SKM-1 (cell line): ENCODE measurements at regions not wholly inside any gene's neighbourhood (a gene's known extent, or its start where the extent isn't known, plus 50 kb on each side); places are given as distances from the start of the nearest gene placed in this dataset.
"Not testable (repeated sequence)": the region's sequence is repeated elsewhere in the genome, so short reads cannot be mapped to it uniquely, and the experiment has no call there.

ENCODE experiments used
- DNase-seq: peaks from one replicate; lab custom pipeline; 2025; ENCODE audit not compliant: unreplicated experiment; lab: John Stamatoyannopoulos, UW

DNA sequence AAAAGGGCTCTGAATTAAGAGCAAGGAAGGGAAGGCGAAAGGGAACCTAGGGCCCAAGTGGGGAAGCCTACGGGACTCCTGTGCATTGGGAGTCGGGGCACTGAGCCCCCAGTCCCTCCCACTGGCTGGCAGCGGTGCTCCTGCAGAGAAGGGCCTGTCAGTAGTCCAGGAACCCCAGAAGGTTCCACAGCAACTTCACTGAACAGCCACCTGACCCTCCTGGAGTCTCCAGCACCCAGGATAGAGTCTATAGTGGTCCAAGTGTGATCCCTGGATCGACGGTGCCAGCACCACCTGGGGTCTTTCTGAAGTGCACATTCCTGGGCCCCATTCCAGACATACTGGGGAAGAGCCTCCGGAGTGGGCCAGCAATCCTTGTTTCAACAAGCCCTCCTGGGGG, 100.0 kb upstream of the B3GAT1 start:
- no peak for DNase-seq

DNA sequence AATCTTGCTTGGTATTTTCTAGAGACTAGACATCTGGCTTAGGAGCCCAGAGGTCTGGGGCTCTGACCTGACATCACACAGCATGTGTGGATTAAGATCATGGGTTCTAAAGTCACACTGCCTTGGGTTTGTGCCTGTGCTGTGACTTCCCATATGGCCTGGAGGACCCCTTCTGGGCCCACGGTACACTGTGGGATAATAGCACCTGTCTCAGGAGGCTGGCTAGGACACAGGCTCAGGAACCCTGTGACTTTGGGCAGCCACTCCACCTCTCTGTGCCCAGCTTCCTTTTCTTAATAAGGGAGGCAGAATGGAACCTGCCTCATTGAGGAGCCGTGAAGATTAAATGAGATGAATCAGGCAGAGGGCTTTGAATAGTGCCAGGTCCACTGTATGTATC, 99.2 kb upstream of the B3GAT1 start:
- no peak for DNase-seq

GRCh38 chr11:134510233-134511040, 98.4 kb upstream of the B3GAT1 start:
- no peak for DNase-seq

DNA sequence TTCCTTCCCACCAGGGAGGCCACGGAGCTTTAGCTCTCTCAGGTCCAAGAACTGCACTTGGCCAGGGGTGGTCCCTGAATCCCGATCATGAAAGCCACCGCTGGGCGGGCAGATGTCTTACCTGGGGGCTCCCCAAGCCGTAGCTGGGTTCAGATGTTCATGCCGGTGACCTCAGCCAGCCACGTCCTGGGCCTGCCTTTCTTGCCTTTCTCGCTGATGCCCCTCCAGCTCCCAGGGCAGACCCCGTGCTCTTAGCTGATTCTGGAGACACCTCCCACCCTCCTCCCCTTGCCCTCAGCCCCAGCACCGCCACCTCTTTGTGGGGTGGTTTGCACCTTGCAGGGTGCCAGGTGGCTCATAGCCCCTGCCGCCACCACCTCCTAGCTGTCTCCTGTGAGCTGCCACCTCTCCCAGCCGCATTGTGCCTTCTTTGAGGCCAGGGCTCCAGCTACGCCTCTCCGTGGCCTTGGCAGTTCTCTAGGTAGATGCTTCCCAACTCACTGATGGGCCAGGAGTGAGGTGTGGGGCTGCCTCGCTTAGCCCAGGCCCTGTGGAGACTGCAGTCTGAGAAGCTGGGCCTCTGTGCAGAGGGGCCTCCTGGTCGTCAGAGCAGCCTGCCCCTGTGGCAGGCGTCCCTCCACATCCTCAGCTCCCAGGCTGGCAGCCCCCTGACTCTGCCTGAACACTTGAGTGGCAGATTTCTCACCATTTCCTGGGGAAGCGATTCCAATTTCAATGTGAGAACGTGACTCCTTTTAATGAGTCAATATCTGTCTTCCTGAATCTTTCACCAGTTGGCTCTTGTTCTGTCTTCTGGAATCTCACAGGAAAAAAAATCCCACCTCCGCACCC, 97.6 kb upstream of the B3GAT1 start:
- DNase-seq, result no peak

GRCh38 chr11:134508219-134508990, 96.4 kb upstream of the B3GAT1 start:
- no peak for DNase-seq

DNA sequence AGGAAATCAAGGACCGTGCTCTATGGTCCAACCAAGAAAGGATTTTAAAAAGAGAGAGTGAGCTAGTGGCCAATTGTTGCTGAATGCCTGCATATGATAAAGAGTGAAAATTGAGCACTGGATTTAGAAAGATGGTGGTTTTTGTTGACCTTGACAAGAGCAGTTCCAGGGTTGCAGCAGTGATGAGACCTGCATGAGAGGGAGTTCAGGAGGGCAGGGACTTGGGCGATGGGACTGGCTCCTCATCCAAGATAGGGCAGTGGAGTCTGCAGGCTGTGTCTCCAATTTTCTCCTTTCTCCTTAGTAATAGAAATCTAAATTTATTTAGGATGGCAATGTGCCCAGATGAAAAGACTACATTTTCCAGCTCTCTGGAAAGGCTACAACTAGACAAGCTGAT, 94.0 kb upstream of the B3GAT1 start:
- DNase-seq, result no peak

GRCh38 chr11:134505125-134505524, 93.1 kb upstream of the B3GAT1 start:
- DNase-seq, result no peak

GRCh38 chr11:134504146-134504905, 92.3 kb upstream of the B3GAT1 start:
- no peak for DNase-seq

DNA sequence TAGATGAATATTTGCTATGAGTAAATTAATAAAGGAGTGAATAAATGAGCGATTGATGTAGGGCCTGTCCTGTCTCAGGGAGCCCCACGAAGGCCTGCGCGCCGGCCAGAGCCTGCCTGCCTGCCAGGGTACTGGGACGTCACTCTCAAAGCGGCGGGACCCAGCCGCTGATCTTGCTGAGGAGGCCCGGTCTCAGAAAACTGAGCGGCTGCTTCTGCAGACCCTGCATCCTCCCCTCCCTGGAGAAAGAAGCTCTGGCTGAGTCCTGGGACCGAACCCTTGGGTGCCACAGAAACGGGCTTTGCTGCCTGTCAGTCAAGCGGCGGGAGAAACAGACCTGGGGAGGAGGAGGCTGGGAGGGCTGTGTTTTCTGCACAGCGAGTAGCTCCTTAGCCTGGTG, 91.6 kb upstream of the B3GAT1 start:
- DNase-seq, result no peak

DNA sequence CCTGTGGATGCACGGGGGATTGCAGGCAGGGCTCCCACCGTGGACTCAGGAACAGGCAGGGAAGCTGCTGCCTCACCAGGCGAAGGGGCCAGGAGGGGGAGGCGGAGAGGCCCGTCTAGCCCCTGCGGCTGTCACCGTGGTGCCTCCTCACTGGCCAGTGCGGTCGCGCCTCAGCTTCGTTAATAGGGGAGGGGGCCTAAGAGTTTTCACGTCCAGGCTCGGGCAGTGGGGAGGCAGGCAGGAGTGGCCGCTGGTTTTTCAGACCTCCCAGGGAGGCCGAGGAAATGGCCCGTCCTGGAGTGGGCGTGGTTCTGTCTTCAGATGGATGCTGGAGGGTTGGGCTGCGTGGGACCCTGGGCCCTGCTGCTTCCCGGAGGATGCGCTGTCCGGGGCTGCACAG, 91.1 kb upstream of the B3GAT1 start:
- no peak for DNase-seq

DNA sequence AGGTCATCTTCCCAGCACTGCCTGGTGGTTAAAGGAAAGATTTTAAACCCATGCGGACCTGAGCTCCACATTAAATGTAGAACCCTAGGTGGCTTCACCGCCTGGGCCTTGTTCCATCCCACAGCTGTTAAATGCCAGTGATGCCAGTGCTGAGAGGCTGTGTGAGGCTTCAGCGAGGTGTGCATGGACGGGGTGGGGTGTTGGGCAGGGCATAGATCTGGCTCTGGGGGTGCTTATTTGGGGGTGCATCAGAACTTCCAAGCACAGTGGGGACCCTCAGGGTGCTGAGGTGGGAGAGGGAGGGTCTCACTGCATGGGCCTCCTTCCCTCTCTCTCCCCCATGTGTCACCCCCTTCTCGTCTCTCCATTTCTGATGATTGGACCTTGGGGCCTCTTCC, 90.1 kb upstream of the B3GAT1 start:
- DNase-seq, result no peak

DNA sequence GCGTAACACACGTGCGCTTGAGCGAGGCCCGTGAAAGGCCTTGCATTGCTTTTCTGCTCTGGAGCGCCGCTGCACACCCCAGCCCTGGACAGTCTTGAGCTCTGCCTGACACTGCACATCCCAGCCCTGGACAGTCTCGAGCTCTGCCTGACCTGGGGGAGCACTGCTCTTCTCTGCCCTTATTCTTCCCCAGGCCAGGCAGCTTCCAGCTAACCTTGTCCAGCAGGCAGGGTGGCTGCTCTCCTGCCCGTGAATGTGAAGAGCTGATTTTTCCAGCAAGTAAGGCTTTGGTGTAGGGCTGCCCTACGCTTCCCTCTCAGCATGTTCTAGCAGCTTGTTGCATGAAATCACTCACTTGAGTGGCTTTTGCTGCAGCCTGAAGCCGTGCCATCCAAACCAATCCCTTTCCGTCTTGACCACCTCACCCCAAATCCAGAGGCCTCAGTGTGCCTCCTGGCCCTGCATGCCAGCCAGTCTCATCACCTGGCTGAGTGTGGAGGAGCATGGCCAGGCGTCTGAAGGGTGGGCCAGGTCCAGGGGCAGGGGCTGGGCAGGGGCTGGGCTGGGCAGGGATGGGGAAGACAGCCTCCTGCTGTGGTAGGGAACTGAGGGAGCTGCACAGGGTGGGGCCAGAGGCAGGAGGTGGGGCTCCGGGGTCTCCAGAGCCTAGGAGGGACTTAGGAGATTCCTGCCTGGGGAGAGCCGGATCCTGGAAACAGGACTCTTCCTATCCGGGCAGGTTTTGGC, 89.5 kb upstream of the B3GAT1 start:
- no peak for DNase-seq

DNA sequence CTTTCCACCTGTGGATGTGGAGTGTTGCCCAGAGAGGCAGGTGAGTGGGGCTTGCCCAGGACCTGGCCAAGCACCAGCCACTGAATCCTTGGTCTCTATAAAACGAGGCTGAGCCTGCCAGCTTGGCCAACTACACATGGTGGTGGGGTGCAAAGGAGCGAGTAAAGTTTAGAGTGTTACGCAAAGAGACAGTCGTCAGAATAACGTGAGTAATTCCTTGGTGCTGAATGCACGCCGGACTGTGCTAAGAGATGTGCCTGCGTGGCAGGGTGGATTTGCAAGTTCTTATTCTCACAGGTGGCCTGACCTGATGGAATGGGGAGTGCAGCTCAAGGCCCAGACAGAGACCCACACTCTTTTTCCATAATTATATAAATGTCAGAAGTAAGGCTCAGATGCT, 88.6 kb upstream of the B3GAT1 start:
- no peak for DNase-seq

DNA sequence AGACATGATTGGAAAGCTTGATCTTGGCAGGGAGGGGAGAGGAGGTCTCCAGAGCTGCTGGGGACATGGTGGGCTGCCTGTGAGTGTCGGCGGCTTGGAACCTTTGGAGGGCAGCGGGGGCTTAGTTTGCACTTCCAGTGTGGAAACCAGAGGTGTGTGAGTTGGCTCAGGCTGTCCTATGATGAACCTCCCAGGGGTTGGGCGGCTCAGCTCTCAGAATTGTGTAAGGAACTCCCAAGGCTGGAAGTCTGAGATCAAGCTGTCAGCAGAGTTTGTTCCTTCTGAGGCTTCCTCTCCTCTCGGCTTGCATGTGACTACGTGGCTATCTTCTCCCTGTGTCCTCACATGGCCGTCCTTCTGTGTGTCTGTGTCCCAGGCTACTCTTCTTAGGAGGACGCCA, 87.9 kb upstream of the B3GAT1 start:
- no peak for DNase-seq

DNA sequence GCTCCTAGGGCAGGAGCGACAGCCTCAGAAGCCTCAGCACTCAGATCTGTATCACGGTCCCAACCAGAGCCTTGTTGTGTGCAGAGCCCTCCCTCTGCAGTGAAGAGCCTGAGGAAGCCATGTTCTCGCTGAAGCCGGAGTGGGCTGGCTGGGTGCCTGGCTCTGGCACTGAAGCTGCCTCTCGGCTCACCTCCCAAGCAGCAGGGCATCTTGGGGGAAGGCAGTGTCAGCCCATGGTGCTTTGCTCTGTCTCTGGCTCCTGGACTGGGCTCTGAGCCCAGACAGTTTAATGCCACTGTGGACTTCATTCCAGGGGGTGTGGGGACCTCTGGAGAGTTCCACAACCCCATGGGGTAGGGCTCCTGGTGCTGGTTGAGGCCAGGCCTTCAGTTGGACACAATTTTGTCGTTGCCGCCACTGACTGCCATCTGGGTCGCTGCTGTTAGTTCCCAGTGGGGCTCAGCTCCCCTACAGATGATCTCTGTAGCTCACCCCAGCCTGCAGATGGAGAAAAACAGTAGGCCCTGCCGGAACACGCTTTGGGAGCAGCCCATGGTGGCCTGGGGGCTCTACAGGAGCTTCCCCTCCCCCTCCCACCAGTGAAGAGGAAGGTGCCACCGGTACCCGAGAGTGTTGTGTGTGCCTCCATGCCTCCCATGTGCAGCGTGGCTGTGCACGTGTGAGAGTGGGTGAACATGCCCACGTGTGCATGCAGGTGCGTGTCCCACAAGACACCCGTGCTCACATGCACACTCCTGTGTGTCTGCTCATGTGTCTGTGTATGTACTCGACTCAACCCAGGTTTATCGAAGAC, 86.5 kb upstream of the B3GAT1 start:
- DNase-seq, result no peak

DNA sequence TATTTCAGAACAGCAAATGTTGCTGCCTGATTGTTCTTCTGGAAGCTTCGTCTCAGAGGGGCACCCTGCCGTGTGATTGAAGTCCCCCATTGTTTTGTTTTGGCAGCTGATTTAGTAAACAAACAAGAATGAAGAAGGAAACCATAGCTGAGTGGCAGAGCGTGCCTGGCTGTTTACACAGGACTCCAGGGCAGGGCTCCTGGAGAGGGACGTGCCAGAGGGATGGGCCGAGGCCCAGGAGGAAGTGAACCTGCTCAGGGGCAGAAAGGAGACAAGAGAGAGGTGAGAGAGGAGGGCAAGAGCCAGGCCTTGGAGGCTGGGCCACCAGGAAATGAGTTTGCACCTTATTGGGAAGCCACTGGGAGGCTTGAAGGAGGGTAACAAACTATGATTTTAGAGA, 85.5 kb upstream of the B3GAT1 start:
- no peak for DNase-seq

DNA sequence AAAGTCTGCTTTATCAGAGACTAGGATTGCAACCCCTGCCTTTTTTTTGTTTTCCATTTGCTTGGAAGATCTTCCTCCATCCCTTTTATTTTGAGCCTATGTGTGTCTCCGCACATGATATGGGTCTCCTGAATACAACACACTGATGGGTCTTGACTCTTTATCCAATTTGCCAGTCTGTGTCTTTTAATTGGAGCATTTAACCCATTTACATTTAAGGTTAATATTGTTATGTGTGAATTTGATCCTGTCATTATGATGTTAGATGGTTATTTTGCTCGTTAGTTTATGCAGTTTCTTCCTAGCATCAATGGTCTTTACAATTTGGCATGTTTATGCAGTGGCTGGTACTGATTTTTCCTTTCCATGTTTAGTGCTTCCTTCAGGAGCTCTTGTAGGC, 84.0 kb upstream of the B3GAT1 start:
- DNase-seq, result not testable (repeated sequence)

GRCh38 chr11:134494395-134494794, 82.4 kb upstream of the B3GAT1 start:
- DNase-seq, result not testable (repeated sequence)

GRCh38 chr11:134492411-134492810, 80.4 kb upstream of the B3GAT1 start:
- DNase-seq, result not testable (repeated sequence)
